ENCODE measurements at regions not wholly inside any gene's neighbourhood (a gene's known extent, or its start where the extent isn't known, plus 50 kb on each side); places are given as distances from the start of the nearest gene placed in this dataset.

GRCh38 chr11:27241311-27242122 is 121.5 kb downstream of the CCDC34 start:
- no peak overlapping the region; the same call in 1 of the 2 replicates for H3K4me2 ChIP-seq
- no peak overlapping the region for H2AFZ ChIP-seq (ENCODE audit: low read depth)
- POLR2A ChIA-PET = no interaction called here
- no peak for TF ChIP-seq USF2 (IDR thresholded peaks at IDR 0.05; ENCODE audit: borderline replicate concordance, low read depth, low read length)
- TF ChIP-seq FOSL2 (IDR thresholded peaks at IDR 0.05; ENCODE audit: borderline replicate concordance, low read depth) = peak; percentile 50; the same call in 1 of the 2 replicates
- peak; percentile 58 for TF ChIP-seq TCF12 (IDR thresholded peaks at IDR 0.05)
- H3K36me3 ChIP-seq (replicated peaks in 1 of 2; ENCODE audit: control insufficient read depth in 1 of 2, insufficient read depth in 2 of 2, low read length in 1 of 2) = no peaks in the 10 kb centered on the region
- H4K20me1 ChIP-seq (ENCODE audit: insufficient read depth) = no peaks in the 10 kb centered on the region
- H3K9me2 ChIP-seq = no peaks in the 10 kb centered on the region
- H3K4me1 ChIP-seq (ENCODE audit: control insufficient read depth in 1 of 2, insufficient read depth in 2 of 2, low read depth in 1 of 2, low read length in 1 of 2) = peaks cover 0 to 22% of the 10 kb centered on the region in 2 experiments; a peak in 2 of 4 replicates
- no peaks in the 10 kb centered on the region for H3K79me2 ChIP-seq (ENCODE audit: insufficient read depth)
- no peaks in the 10 kb centered on the region for H3K27me3 ChIP-seq (ENCODE audit: insufficient read depth)
- no peak for DNase-seq
- H3K9ac ChIP-seq = peak overlapping the region; percentile 54; the same call in 1 of the 2 replicates
- peak overlapping the region in 1 of 2 experiments; percentile 89; a peak in 2 of 4 replicates for H3K27ac ChIP-seq (ENCODE audit: low read depth in 2 of 2, low read length in 1 of 2)
- no peaks in the 10 kb centered on the region for H3K9me3 ChIP-seq
- peaks cover 7% of the 10 kb centered on the region for H3F3A ChIP-seq (replicated peaks; ENCODE audit: insufficient read depth)
- CTCF ChIA-PET = interaction anchor here (1.3 to 1.9 kb wide), 2 partner anchors 16 to 58 kb away, joined by 4 to 5 read pairs; no protein-coding TSS in a partner anchor
- WGBS (ENCODE audit: low lambda C conversion rate) = 56% methylated on average over 2 of the region's 2 CpGs
- no peak overlapping the region for H3K4me3 ChIP-seq (ENCODE audit: low read depth in 2 of 2, low read length in 1 of 2)

DNA sequence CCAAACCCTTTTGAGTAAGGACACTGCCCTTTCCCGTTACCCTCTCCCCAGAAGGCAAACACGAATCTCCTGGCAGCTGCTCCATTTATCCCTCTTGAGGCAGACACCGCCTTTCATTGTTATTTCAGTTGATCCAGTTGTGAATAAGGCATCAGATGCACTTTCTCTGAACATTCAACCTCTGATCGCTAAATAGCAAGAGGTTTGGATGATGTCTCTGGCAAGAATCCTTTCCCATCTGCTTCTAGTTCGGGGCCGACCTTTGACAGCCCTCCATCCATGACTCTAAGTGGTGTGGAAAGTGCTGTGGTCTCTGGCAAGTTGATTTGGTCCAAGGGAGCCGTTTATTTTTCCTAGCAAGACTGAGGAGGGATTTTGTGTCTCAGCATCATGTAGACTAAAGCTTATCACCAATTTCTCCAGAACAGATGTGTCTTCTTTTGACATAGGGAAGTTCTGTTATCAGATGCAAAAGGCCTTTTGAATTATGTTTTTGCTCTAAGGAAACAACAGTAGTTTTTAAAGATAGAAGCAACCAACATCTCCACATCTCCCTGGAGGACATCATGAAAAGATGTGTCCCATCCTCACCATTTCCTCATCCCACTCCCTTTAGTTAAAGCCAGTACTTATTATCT is 123.6 kb downstream of the CCDC34 start:
- Histone ChIP-seq H4K20me1 (ENCODE audit: insufficient read depth) (no peaks in the 10 kb centered on the region), H3K27me3 (ENCODE audit: insufficient read depth) (no peaks in the 10 kb centered on the region), H3K27ac (ENCODE audit: low read depth in 2 of 2, low read length in 1 of 2) (no peak overlapping the region), H3F3A (replicated peaks; ENCODE audit: insufficient read depth) (peaks cover 10% of the 10 kb centered on the region), H3K9ac (no peak overlapping the region), H2AFZ (ENCODE audit: low read depth) (no peak overlapping the region), H3K4me1 (ENCODE audit: control insufficient read depth in 1 of 2, insufficient read depth in 2 of 2, low read depth in 1 of 2, low read length in 1 of 2) (peaks cover 0 to 34% of the 10 kb centered on the region in 2 experiments; a peak in 2 of 4 replicates), H3K9me2 (no peaks in the 10 kb centered on the region), H3K36me3 (replicated peaks in 1 of 2; ENCODE audit: control insufficient read depth in 1 of 2, insufficient read depth in 2 of 2, low read length in 1 of 2) (no peaks in the 10 kb centered on the region), H3K9me3 (no peaks in the 10 kb centered on the region), H3K79me2 (ENCODE audit: insufficient read depth) (no peaks in the 10 kb centered on the region), H3K4me2 (no peak overlapping the region), H3K4me3 (ENCODE audit: low read depth in 2 of 2, low read length in 1 of 2) (no peak overlapping the region)
- ChIA-PET POLR2A (no interaction called here), CTCF (interaction anchor here (0.9 kb wide), 1 partner anchor 246 kb away, joined by 3 read pairs; no protein-coding TSS in a partner anchor)
- DNase-seq = no peak
- TF ChIP-seq RAD21 (IDR thresholded peaks at IDR 0.05; ENCODE audit: low read length) (no peak), ZBTB33 (IDR thresholded peaks at IDR 0.05; ENCODE audit: borderline replicate concordance, low read depth) (no peak), FOXJ3 (CRISPR knock-in tag; IDR thresholded peaks at IDR 0.05) (no peak), NFIC (IDR thresholded peaks at IDR 0.05; ENCODE audit: borderline replicate concordance) (no peak), IRF3 (IDR thresholded peaks at IDR 0.05; ENCODE audit: low read depth, low read length) (no peak), GATA2 (CRISPR knock-in tag; IDR thresholded peaks at IDR 0.05) (no peak), MEF2A (IDR thresholded peaks at IDR 0.05; ENCODE audit: borderline replicate concordance, low read depth) (no peak), ELF1 (IDR thresholded peaks at IDR 0.05) (no peak), EZH2phosphoT487 (IDR thresholded peaks at IDR 0.05; ENCODE audit: borderline replicate concordance, low read depth) (no peak), SMC3 (IDR thresholded peaks at IDR 0.05; ENCODE audit: low read depth, low read length) (no peak), YY1 (IDR thresholded peaks at IDR 0.05; ENCODE audit: low read depth) (no peak), POLR2AphosphoS5 (IDR thresholded peaks at IDR 0.05; ENCODE audit: low read depth, low read length) (no peak), NRF1 (IDR thresholded peaks at IDR 0.05; ENCODE audit: low read depth, low read length) (no peak), CHD2 (IDR thresholded peaks at IDR 0.05; ENCODE audit: low read length, partially characterized antibody) (no peak)
- TF ChIP-seq, protein P1, sequence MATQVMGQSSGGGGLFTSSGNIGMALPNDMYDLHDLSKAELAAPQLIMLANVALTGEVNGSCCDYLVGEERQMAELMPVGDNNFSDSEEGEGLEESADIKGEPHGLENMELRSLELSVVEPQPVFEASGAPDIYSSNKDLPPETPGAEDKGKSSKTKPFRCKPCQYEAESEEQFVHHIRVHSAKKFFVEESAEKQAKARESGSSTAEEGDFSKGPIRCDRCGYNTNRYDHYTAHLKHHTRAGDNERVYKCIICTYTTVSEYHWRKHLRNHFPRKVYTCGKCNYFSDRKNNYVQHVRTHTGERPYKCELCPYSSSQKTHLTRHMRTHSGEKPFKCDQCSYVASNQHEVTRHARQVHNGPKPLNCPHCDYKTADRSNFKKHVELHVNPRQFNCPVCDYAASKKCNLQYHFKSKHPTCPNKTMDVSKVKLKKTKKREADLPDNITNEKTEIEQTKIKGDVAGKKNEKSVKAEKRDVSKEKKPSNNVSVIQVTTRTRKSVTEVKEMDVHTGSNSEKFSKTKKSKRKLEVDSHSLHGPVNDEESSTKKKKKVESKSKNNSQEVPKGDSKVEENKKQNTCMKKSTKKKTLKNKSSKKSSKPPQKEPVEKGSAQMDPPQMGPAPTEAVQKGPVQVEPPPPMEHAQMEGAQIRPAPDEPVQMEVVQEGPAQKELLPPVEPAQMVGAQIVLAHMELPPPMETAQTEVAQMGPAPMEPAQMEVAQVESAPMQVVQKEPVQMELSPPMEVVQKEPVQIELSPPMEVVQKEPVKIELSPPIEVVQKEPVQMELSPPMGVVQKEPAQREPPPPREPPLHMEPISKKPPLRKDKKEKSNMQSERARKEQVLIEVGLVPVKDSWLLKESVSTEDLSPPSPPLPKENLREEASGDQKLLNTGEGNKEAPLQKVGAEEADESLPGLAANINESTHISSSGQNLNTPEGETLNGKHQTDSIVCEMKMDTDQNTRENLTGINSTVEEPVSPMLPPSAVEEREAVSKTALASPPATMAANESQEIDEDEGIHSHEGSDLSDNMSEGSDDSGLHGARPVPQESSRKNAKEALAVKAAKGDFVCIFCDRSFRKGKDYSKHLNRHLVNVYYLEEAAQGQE (IDR thresholded peaks at IDR 0.05; ENCODE audit: low read depth, low read length) = no peak
- WGBS (ENCODE audit: low lambda C conversion rate) = 70% methylated on average over 7 of the region's 7 CpGs

Measured in SK-N-SH (cell line).